Astrocyte (in vitro differentiated cells and primary cell): ENCODE measurements at regions not wholly inside any gene's neighbourhood (a gene's known extent, or its start where the extent isn't known, plus 50 kb on each side); places are given as distances from the start of the nearest gene placed in this dataset.

ENCODE experiments used
- DNase-seq: peaks from one replicate; pipeline ENCODE4 v3.0.0-alpha.2; 2010; ENCODE audit warnings: low read depth
- FAIRE-seq: peaks from 2 replicates; lab custom pipeline; 2011; peaks lifted over from hg19 to GRCh38; lab: Jason Lieb, UNC
- H2AFZ ChIP-seq: 2 replicates; pipeline ENCODE4 v1.6.0; 2012; ENCODE audit warnings: low read depth, low read length, inconsistent platforms
- H3K27ac ChIP-seq: 2 replicates; pipeline ENCODE4 v1.5.1; 2011; ENCODE audit warnings: low read depth, low read length, inconsistent platforms
- H3K27me3 ChIP-seq: 2 replicates; pipeline ENCODE4 v1.6.0; 2011; ENCODE audit warnings: low read length, inconsistent platforms; ENCODE audit not compliant: insufficient read depth
- H3K36me3 ChIP-seq: 2 replicates; pipeline ENCODE4 v1.5.1; 2011; ENCODE audit warnings: low read length, inconsistent platforms; ENCODE audit not compliant: insufficient read depth
- H3K4me1 ChIP-seq: 2 replicates; pipeline ENCODE4 v1.5.1; 2011; ENCODE audit warnings: low read length, inconsistent platforms; ENCODE audit not compliant: insufficient read depth
- H3K4me2 ChIP-seq: 2 replicates; pipeline ENCODE4 v1.6.0; 2012; ENCODE audit warnings: low read length, inconsistent platforms
- H3K4me3 ChIP-seq: 2 replicates; pipeline ENCODE4 v1.5.1; 2011; ENCODE audit warnings: low read depth, mild to moderate bottlenecking, low read length, inconsistent platforms; ENCODE audit not compliant: insufficient read depth
- H3K79me2 ChIP-seq: 2 replicates; pipeline ENCODE4 v1.6.0; 2012; ENCODE audit warnings: mild to moderate bottlenecking, low read length, inconsistent platforms; ENCODE audit not compliant: insufficient read depth
- H3K9ac ChIP-seq: 2 replicates; pipeline ENCODE4 v1.6.0; 2012; ENCODE audit warnings: mild to moderate bottlenecking, low read length, inconsistent platforms
- H3K9me3 ChIP-seq: 2 replicates; pipeline ENCODE4 v1.5.1; 2012; ENCODE audit warnings: low read depth, mild to moderate bottlenecking, low read length, inconsistent platforms; ENCODE audit not compliant: insufficient read depth
- H4K20me1 ChIP-seq: 2 replicates; pipeline ENCODE4 v1.6.0; 2012; ENCODE audit warnings: low read length, inconsistent platforms; ENCODE audit not compliant: insufficient read depth
- H3K27ac Mint-ChIP-seq: one replicate; pipeline ENCODE4 v1.8.0; 2021; ENCODE audit warnings: mild to moderate bottlenecking, mixed read lengths; ENCODE audit not compliant: unreplicated experiment
- H3K27me3 Mint-ChIP-seq: one replicate; pipeline ENCODE4 v1.8.0; 2021; ENCODE audit warnings: low read depth, mixed read lengths; ENCODE audit not compliant: unreplicated experiment
- H3K36me3 Mint-ChIP-seq: one replicate; pipeline ENCODE4 v1.8.0; 2021; ENCODE audit warnings: low read depth, mixed read lengths; ENCODE audit not compliant: unreplicated experiment
- H3K4me1 Mint-ChIP-seq: one replicate; pipeline ENCODE4 v1.8.0; 2021; ENCODE audit warnings: low read depth, mixed read lengths; ENCODE audit not compliant: unreplicated experiment
- H3K4me3 Mint-ChIP-seq: one replicate; pipeline ENCODE4 v1.8.0; 2021; ENCODE audit warnings: mild to moderate bottlenecking, moderate library complexity, mixed read lengths; ENCODE audit not compliant: unreplicated experiment
- H3K9me3 Mint-ChIP-seq: one replicate; pipeline ENCODE4 v1.8.0; 2021; ENCODE audit warnings: mild to moderate bottlenecking, mixed read lengths; ENCODE audit not compliant: unreplicated experiment
- CTCF ChIP-seq: IDR thresholded peaks from 2 replicates; pipeline ENCODE4 v1.5.1; 2011; ENCODE audit warnings: low read depth, mild to moderate bottlenecking, inconsistent platforms, low read length, moderate library complexity; ENCODE audit not compliant: insufficient read depth
- EZH2 ChIP-seq: IDR thresholded peaks from 2 replicates; pipeline ENCODE4 v1.6.1; 2012; ENCODE audit warnings: mild to moderate bottlenecking, low read length, inconsistent platforms; ENCODE audit not compliant: insufficient read depth

- Histone ChIP-seq H4K20me1 (no peaks in the 10 kb centered on the region), H3K4me3 (no peak overlapping the region), H3K9me3 (peaks cover 4% of the 10 kb centered on the region), H3K36me3 (no peaks in the 10 kb centered on the region), H2AFZ (no peak overlapping the region), H3K4me1 (no peaks in the 10 kb centered on the region), H3K79me2 (no peaks in the 10 kb centered on the region), H3K27me3 (no peaks in the 10 kb centered on the region), H3K27ac (no peak overlapping the region), H3K9ac (no peak overlapping the region), H3K4me2 (no peak overlapping the region)
- peaks cover under 1% of the 10 kb centered on the region for H3K4me1 Mint-ChIP-seq
- H3K9me3 Mint-ChIP-seq = peaks cover 4% of the 10 kb centered on the region
- no peak for FAIRE-seq
- DNase-seq = no peak
- no peak for TF ChIP-seq EZH2
- TF ChIP-seq CTCF = no peak
- H3K27ac Mint-ChIP-seq = no peak overlapping the region
- no peak overlapping the region for H3K4me3 Mint-ChIP-seq
- H3K27me3 Mint-ChIP-seq = no peaks in the 10 kb centered on the region
- H3K36me3 Mint-ChIP-seq = no peaks in the 10 kb centered on the region
Measured at GRCh38 chr16:64380751-64381150, 741.1 kb downstream of the CDH11 start.

GRCh38 chr16:64375391-64375980, 746.4 kb downstream of the CDH11 start:
- Mint-ChIP-seq H3K9me3 (no peaks in the 10 kb centered on the region), H3K27ac (no peak overlapping the region), H3K36me3 (no peaks in the 10 kb centered on the region), H3K27me3 (no peaks in the 10 kb centered on the region), H3K4me3 (no peak overlapping the region), H3K4me1 (peaks cover 4% of the 10 kb centered on the region)
- H3K9ac ChIP-seq = no peak overlapping the region
- DNase-seq (peak; percentile 59), FAIRE-seq (no peak)
- H3K9me3 ChIP-seq = no peaks in the 10 kb centered on the region
- H3K27ac ChIP-seq = no peak overlapping the region
- TF ChIP-seq EZH2 = no peak
- no peak for TF ChIP-seq CTCF
- H4K20me1 ChIP-seq = no peaks in the 10 kb centered on the region
- H3K27me3 ChIP-seq = no peaks in the 10 kb centered on the region
- H3K4me1 ChIP-seq = no peaks in the 10 kb centered on the region
- no peaks in the 10 kb centered on the region for H3K36me3 ChIP-seq
- no peak overlapping the region for H3K4me3 ChIP-seq
- H3K79me2 ChIP-seq = no peaks in the 10 kb centered on the region
- H3K4me2 ChIP-seq = no peak overlapping the region
- H2AFZ ChIP-seq = no peak overlapping the region

- FAIRE-seq = no peak
- Histone ChIP-seq H2AFZ (no peak overlapping the region), H3K9ac (no peak overlapping the region)
Measured at GRCh38 chr16:64370112-64370511, 751.8 kb downstream of the CDH11 start.

More at GRCh38 chr16:64370112-64370511, 751.8 kb downstream of the CDH11 start:
- Mint-ChIP-seq H3K27ac (no peak overlapping the region), H3K4me1 (peaks cover 4% of the 10 kb centered on the region), H3K36me3 (no peaks in the 10 kb centered on the region), H3K27me3 (no peaks in the 10 kb centered on the region), H3K4me3 (no peak overlapping the region), H3K9me3 (no peaks in the 10 kb centered on the region)
- Histone ChIP-seq H3K27me3 (no peaks in the 10 kb centered on the region), H4K20me1 (no peaks in the 10 kb centered on the region), H3K4me1 (no peaks in the 10 kb centered on the region), H3K79me2 (no peaks in the 10 kb centered on the region), H3K9me3 (no peaks in the 10 kb centered on the region), H3K4me2 (no peak overlapping the region), H3K27ac (no peak overlapping the region), H3K4me3 (no peak overlapping the region), H3K36me3 (no peaks in the 10 kb centered on the region)
- no peak for TF ChIP-seq CTCF
- TF ChIP-seq EZH2 = no peak
- DNase-seq = no peak
